ENCODE measurements at regions not wholly inside any gene's neighbourhood (a gene's known extent, or its start where the extent isn't known, plus 50 kb on each side); places are given as distances from the start of the nearest gene placed in this dataset.

GRCh38 chr9:91066856-91067255, 265.2 kb downstream of the SYK start:
- TF ChIP-seq CTCF (IDR thresholded peaks at IDR 0.05; ENCODE audit: borderline replicate concordance, extremely low read depth, low read length, poor library complexity, severe bottlenecking): no peak
- no peak for TF ChIP-seq EZH2 (IDR thresholded peaks at IDR 0.05; ENCODE audit: borderline replicate concordance, low read depth, low read length, severe bottlenecking)

Measured in DND-41 (cell line).